ENCODE measurements at regions not wholly inside any gene's neighbourhood (a gene's known extent, or its start where the extent isn't known, plus 50 kb on each side); places are given as distances from the start of the nearest gene placed in this dataset.

GRCh38 chr1:222373216-222373615 is 174.7 kb downstream of the HHIPL2 start:
- DNase-seq (no peak), ATAC-seq (ENCODE audit: insufficient read depth, low read depth) (no peak)
- Histone ChIP-seq H3K9me3 (ENCODE audit: insufficient read depth, low read length, severe bottlenecking) (no peaks in the 10 kb centered on the region), H3K27me3 (ENCODE audit: insufficient read depth, low read length, poor library complexity) (peaks cover 4% of the 10 kb centered on the region), H2AFZ (ENCODE audit: low read depth, low read length) (no peak overlapping the region), H3K36me3 (ENCODE audit: insufficient read depth, low read length) (no peaks in the 10 kb centered on the region), H3K4me3 (ENCODE audit: low read depth in 1 of 2, low read length in 2 of 2) (no peak overlapping the region), H4K20me1 (ENCODE audit: insufficient read depth, low read length) (no peaks in the 10 kb centered on the region), H3K27ac (ENCODE audit: low read length) (no peak overlapping the region), H3K9ac (ENCODE audit: low read depth, low read length) (no peak overlapping the region), H3K4me1 (ENCODE audit: insufficient read depth, low read length) (no peaks in the 10 kb centered on the region), H3K4me2 (ENCODE audit: insufficient read depth, low read length) (no peak overlapping the region), H3K79me2 (ENCODE audit: insufficient read depth, low read length) (no peaks in the 10 kb centered on the region)
- no peak for TF ChIP-seq EZH2 (IDR thresholded peaks at IDR 0.05; ENCODE audit: borderline replicate concordance, low read depth, low read length, severe bottlenecking)
- TF ChIP-seq, protein P1, sequence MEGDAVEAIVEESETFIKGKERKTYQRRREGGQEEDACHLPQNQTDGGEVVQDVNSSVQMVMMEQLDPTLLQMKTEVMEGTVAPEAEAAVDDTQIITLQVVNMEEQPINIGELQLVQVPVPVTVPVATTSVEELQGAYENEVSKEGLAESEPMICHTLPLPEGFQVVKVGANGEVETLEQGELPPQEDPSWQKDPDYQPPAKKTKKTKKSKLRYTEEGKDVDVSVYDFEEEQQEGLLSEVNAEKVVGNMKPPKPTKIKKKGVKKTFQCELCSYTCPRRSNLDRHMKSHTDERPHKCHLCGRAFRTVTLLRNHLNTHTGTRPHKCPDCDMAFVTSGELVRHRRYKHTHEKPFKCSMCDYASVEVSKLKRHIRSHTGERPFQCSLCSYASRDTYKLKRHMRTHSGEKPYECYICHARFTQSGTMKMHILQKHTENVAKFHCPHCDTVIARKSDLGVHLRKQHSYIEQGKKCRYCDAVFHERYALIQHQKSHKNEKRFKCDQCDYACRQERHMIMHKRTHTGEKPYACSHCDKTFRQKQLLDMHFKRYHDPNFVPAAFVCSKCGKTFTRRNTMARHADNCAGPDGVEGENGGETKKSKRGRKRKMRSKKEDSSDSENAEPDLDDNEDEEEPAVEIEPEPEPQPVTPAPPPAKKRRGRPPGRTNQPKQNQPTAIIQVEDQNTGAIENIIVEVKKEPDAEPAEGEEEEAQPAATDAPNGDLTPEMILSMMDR (IDR thresholded peaks at IDR 0.05; ENCODE audit: borderline replicate concordance, extremely low read depth, low read length, poor library complexity, severe bottlenecking): no peak

DNA sequence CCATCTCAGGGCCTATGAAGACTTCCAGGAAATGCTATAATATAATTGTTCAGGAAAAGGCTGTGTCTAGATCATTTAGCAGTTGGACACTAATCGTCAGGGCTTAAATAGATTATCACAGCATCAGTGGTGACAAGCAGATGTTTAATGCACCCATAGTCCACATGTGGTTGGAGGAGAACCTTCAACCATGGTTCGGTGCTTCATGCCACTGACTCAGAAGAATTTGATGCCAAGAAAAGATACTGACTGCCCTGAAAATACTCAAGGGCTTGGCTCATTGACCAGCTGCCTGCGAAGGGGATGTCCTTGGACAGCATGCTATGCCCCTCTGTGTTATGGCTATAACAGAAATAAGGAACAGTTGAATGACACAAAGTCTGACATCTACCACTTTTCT is 175.7 kb downstream of the HHIPL2 start:
- no peak for DNase-seq
- Histone ChIP-seq H3K27ac (ENCODE audit: low read length) (no peak overlapping the region), H2AFZ (ENCODE audit: low read depth, low read length) (no peak overlapping the region)

DNA sequence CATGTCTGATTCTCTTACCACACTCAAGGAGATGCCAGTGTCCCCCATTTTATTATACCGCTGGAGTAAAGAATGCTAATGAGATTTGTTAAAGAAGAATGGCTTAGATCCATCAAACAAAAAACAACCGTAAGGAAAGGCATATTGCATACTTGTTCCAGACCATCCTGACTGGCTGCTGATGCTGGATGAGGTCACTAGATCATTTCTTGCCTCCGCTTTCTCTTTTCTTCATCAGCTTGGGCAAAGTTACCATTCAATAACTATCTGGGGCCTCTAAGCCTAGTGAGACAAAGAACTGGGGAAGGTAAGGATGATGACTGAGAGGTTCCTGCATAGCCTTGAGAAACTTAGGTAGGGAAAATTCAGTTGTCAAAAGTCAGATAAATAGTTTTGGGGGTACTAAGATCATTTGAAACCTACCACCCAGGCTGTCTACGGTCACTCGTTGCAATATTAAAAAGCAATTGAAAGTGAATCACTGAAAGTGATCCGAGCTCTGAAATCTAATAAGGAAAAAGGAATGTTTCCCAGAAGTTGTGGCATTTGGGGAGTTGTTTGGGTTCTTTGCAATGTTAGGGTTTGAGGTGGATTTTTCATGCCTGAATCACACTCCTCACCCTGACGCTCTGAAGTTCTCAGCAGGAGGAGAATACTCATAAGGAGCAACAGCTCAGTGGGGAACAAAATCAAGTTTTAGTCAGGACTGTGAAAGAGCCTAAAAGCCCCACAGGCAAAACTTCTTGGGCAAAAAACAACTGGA is 176.8 kb downstream of the HHIPL2 start:
- no peak for TF ChIP-seq EZH2 (IDR thresholded peaks at IDR 0.05; ENCODE audit: borderline replicate concordance, low read depth, low read length, severe bottlenecking)
- TF ChIP-seq, protein P1 (IDR thresholded peaks at IDR 0.05; ENCODE audit: borderline replicate concordance, extremely low read depth, low read length, poor library complexity, severe bottlenecking): no peak
- Histone ChIP-seq H2AFZ (ENCODE audit: low read depth, low read length) (no peak overlapping the region), H3K36me3 (ENCODE audit: insufficient read depth, low read length) (no peaks in the 10 kb centered on the region), H3K4me1 (ENCODE audit: insufficient read depth, low read length) (no peaks in the 10 kb centered on the region), H3K9ac (ENCODE audit: low read depth, low read length) (no peak overlapping the region), H3K27me3 (ENCODE audit: insufficient read depth, low read length, poor library complexity) (peaks cover 4% of the 10 kb centered on the region), H3K27ac (ENCODE audit: low read length) (no peak overlapping the region), H3K4me3 (ENCODE audit: low read depth in 1 of 2, low read length in 2 of 2) (no peak overlapping the region), H3K79me2 (ENCODE audit: insufficient read depth, low read length) (no peaks in the 10 kb centered on the region), H3K9me3 (ENCODE audit: insufficient read depth, low read length, severe bottlenecking) (no peaks in the 10 kb centered on the region), H3K4me2 (ENCODE audit: insufficient read depth, low read length) (no peak overlapping the region), H4K20me1 (ENCODE audit: insufficient read depth, low read length) (no peaks in the 10 kb centered on the region)
- ATAC-seq (ENCODE audit: insufficient read depth, low read depth) (no peak), DNase-seq (no peak)

More for the DNA sequence above, 175.7 kb downstream of the HHIPL2 start:
- H3K4me3 ChIP-seq (ENCODE audit: low read depth in 1 of 2, low read length in 2 of 2): no peak overlapping the region
- H3K4me2 ChIP-seq (ENCODE audit: insufficient read depth, low read length): no peak overlapping the region
- H3K36me3 ChIP-seq (ENCODE audit: insufficient read depth, low read length): no peaks in the 10 kb centered on the region
- H3K27me3 ChIP-seq (ENCODE audit: insufficient read depth, low read length, poor library complexity): peaks cover 4% of the 10 kb centered on the region
- H3K9ac ChIP-seq (ENCODE audit: low read depth, low read length): no peak overlapping the region
- no peaks in the 10 kb centered on the region for H3K9me3 ChIP-seq (ENCODE audit: insufficient read depth, low read length, severe bottlenecking)
- no peaks in the 10 kb centered on the region for H4K20me1 ChIP-seq (ENCODE audit: insufficient read depth, low read length)
- no peak for TF ChIP-seq EZH2 (IDR thresholded peaks at IDR 0.05; ENCODE audit: borderline replicate concordance, low read depth, low read length, severe bottlenecking)
- TF ChIP-seq, protein P1 (IDR thresholded peaks at IDR 0.05; ENCODE audit: borderline replicate concordance, extremely low read depth, low read length, poor library complexity, severe bottlenecking): no peak
- no peaks in the 10 kb centered on the region for H3K79me2 ChIP-seq (ENCODE audit: insufficient read depth, low read length)
- no peaks in the 10 kb centered on the region for H3K4me1 ChIP-seq (ENCODE audit: insufficient read depth, low read length)
- ATAC-seq (ENCODE audit: insufficient read depth, low read depth): no peak

Measured in DND-41 (cell line).